ENCODE measurements at regions not wholly inside any gene's neighbourhood (a gene's known extent, or its start where the extent isn't known, plus 50 kb on each side); places are given as distances from the start of the nearest gene placed in this dataset.

DNA sequence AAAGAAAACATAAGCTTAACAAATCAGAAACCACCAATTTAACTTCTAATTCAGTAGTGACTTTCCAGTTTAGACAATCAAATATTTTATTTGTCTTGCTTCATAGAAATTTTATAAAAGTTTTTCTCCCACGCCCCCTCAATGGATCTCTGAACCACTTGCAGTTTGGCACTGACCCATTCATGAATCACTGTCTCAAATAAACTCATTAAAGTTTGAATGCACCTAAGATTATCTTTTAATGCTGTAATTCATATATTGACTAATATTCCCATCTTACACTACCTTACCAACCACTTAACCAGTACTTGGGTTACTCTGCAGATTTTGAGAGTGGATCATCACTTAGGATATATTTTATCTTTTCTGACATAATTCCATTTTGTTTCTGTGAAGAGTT, 880.2 kb downstream of the OTOL1 start:
- BruUV-seq (replicated peaks), result no TSS peak
- Histone ChIP-seq H3K27ac (ENCODE audit: low read depth, low read length, poor library complexity, severe bottlenecking) (no peak overlapping the region), H3K4me3 (ENCODE audit: low read depth, low read length, poor library complexity, severe bottlenecking) (no peak overlapping the region), H3K27me3 (replicated peaks; ENCODE audit: insufficient read depth, low read depth, low read length, poor library complexity) (no peaks in the 10 kb centered on the region), H3K4me1 (ENCODE audit: insufficient read depth, low read length, poor library complexity, severe bottlenecking) (no peaks in the 10 kb centered on the region), H3K36me3 (ENCODE audit: insufficient read depth, low read length, poor library complexity, severe bottlenecking) (no peaks in the 10 kb centered on the region), H3K9me3 (ENCODE audit: low read depth, low read length, poor library complexity, severe bottlenecking) (no peaks in the 10 kb centered on the region)
- no peak for DNase-seq (ENCODE audit: low spot score)
- TF ChIP-seq, protein P1, sequence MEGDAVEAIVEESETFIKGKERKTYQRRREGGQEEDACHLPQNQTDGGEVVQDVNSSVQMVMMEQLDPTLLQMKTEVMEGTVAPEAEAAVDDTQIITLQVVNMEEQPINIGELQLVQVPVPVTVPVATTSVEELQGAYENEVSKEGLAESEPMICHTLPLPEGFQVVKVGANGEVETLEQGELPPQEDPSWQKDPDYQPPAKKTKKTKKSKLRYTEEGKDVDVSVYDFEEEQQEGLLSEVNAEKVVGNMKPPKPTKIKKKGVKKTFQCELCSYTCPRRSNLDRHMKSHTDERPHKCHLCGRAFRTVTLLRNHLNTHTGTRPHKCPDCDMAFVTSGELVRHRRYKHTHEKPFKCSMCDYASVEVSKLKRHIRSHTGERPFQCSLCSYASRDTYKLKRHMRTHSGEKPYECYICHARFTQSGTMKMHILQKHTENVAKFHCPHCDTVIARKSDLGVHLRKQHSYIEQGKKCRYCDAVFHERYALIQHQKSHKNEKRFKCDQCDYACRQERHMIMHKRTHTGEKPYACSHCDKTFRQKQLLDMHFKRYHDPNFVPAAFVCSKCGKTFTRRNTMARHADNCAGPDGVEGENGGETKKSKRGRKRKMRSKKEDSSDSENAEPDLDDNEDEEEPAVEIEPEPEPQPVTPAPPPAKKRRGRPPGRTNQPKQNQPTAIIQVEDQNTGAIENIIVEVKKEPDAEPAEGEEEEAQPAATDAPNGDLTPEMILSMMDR (conservative IDR thresholded peaks at IDR 0.05; ENCODE audit: low read depth, low read length), result no peak
- no peak for TF ChIP-seq EZH2 (IDR thresholded peaks at IDR 0.05; ENCODE audit: borderline replicate concordance, low read depth, low read length, poor library complexity, severe bottlenecking)
- POLR2A ChIA-PET (ENCODE audit: low non-redundant PET), result no interaction called here
- intact Hi-C loops (cut with micrococcal nuclease; ENCODE audit: unreplicated experiment), result no loop called here
- CTCF ChIA-PET, result no interaction called here

- DNase-seq (ENCODE audit: low spot score), result no peak
- Histone ChIP-seq H3K4me3 (ENCODE audit: low read depth, low read length, poor library complexity, severe bottlenecking) (no peak overlapping the region), H3K27me3 (replicated peaks; ENCODE audit: insufficient read depth, low read depth, low read length, poor library complexity) (no peaks in the 10 kb centered on the region), H3K27ac (ENCODE audit: low read depth, low read length, poor library complexity, severe bottlenecking) (no peak overlapping the region), H3K4me1 (ENCODE audit: insufficient read depth, low read length, poor library complexity, severe bottlenecking) (no peaks in the 10 kb centered on the region), H3K36me3 (ENCODE audit: insufficient read depth, low read length, poor library complexity, severe bottlenecking) (no peaks in the 10 kb centered on the region), H3K9me3 (ENCODE audit: low read depth, low read length, poor library complexity, severe bottlenecking) (no peaks in the 10 kb centered on the region)
- ChIA-PET CTCF (no interaction called here), POLR2A (ENCODE audit: low non-redundant PET) (no interaction called here)
- TF ChIP-seq, protein P1 (conservative IDR thresholded peaks at IDR 0.05; ENCODE audit: low read depth, low read length), result no peak
- no peak for TF ChIP-seq EZH2 (IDR thresholded peaks at IDR 0.05; ENCODE audit: borderline replicate concordance, low read depth, low read length, poor library complexity, severe bottlenecking)
- intact Hi-C loops (cut with micrococcal nuclease; ENCODE audit: unreplicated experiment), result no loop called here
- no TSS peak for BruUV-seq (replicated peaks)
Measured at GRCh38 chr3:162377608-162378007, 881.0 kb downstream of the OTOL1 start.

DNA sequence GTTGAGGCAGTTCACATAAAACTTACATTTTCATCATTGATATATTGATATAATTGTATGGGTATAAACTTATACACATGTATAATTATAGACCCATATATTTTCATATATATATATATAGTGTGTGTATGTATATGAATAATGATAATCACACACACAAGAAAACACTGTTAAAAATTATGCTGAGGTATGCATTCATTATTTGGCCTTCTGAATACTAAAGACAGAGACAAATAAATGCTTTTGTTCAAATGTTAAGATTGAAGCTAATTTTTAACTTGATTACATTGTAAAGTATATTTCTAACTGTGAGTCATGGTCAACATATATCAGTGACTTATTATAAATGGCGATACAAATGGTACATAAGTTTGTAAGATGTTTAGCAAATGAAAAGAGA, 888.8 kb downstream of the OTOL1 start:
- ChIA-PET POLR2A (ENCODE audit: low non-redundant PET) (no interaction called here), CTCF (no interaction called here)
- Histone ChIP-seq H3K9me3 (ENCODE audit: low read depth, low read length, poor library complexity, severe bottlenecking) (no peaks in the 10 kb centered on the region), H3K4me1 (ENCODE audit: insufficient read depth, low read length, poor library complexity, severe bottlenecking) (no peaks in the 10 kb centered on the region), H3K27ac (ENCODE audit: low read depth, low read length, poor library complexity, severe bottlenecking) (no peak overlapping the region), H3K36me3 (ENCODE audit: insufficient read depth, low read length, poor library complexity, severe bottlenecking) (no peaks in the 10 kb centered on the region), H3K27me3 (replicated peaks; ENCODE audit: insufficient read depth, low read depth, low read length, poor library complexity) (no peaks in the 10 kb centered on the region), H3K4me3 (ENCODE audit: low read depth, low read length, poor library complexity, severe bottlenecking) (no peak overlapping the region)
- TF ChIP-seq EZH2 (IDR thresholded peaks at IDR 0.05; ENCODE audit: borderline replicate concordance, low read depth, low read length, poor library complexity, severe bottlenecking), result no peak
- TF ChIP-seq, protein P1 (conservative IDR thresholded peaks at IDR 0.05; ENCODE audit: low read depth, low read length), result no peak
- intact Hi-C loops (cut with micrococcal nuclease; ENCODE audit: unreplicated experiment), result no loop called here
- DNase-seq (ENCODE audit: low spot score), result no peak
- BruUV-seq (replicated peaks), result no TSS peak

All from A673 (cell line).